NK-92 (cell line): ENCODE measurements at regions not wholly inside any gene's neighbourhood (a gene's known extent, or its start where the extent isn't known, plus 50 kb on each side); places are given as distances from the start of the nearest gene placed in this dataset.

ENCODE experiments used
- DNase-seq: peaks from one replicate; lab custom pipeline; 2025; ENCODE audit not compliant: unreplicated experiment; lab: John Stamatoyannopoulos, UW

DNA sequence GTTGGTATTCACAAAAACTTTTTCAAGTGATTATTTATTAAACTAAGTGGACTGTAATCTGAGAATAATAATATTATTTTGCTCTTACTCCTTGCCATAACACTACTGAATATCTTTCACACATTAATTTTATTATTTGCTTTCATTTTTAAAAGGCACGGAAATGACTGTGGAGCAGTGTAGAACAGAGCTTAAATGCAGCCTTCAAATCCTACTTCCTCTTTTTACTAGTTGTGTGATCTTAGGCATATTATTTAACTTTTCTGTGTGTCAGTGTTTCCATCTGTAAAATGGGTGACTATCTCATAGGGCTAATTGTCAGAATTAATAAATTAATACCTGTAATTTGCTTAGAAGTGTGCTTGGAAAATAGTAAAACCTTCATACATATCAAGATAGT, 55.5 kb upstream of the SLC8A1 start:
- DNase-seq: no peak

DNA sequence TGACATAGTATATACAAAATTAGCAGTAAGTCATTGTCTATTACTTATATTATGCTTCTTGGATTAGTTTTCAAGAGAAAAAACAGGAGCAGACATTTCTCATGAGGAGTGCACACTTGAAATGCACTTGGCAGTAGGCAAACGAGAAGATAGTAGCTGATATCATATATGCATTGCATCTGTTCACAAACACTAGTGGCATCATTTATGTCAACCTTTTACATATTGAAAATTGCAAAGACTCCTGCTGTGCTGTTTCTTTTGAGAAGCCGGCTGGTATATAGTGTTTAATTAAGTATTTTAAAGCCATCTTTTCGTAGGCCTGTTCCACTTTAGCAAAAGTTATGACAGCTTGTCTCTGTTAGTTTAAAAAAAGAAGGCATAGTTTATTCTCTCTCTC, 58.4 kb upstream of the SLC8A1 start:
- DNase-seq: no peak

DNA sequence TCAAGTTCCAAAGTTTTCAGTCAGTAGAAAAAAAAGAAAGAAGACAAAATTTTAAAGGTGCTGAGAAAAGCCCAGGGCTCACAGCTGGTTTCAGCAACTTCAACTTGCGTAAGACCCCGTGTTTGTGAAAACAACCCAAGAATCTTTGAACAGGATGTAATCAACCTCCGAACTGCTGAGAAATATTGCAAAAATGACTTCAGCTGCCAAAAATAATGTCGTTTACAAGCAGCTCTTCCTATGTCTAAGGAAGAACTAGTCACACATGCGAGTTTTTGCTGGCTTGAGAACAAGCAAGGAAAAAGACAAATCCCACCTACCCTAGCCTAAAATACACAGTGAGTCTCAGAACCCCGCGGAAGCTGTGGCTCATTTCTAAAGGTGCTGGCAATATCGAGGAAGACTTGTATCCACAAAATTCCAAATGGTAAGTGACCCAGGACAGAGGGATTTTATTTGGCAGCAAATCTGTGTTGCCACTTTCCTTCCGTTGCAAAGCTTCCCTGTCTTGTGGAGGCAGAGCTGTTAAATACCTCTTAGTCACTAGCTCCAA, 59.8 kb upstream of the SLC8A1 start:
- no peak for DNase-seq

DNA sequence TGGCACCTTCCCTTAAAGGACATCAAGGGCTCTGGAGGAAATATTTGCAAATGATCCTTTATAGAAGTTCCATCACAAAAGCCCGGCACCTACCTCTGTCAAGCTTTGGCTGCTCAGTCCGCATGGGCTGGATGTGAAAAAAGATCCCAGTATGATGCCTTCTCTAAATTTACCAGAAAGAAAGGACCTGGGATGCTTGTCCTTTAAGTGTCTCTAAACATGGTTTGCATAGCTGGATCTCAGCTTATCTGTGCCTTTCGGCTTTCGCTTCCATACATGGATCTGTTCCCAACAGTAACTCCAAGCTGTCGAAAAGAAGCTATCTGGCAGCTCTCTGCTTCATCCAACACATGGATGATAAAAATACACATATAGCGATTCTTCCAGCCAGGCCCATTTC, 60.4 kb upstream of the SLC8A1 start:
- no peak for DNase-seq

DNA sequence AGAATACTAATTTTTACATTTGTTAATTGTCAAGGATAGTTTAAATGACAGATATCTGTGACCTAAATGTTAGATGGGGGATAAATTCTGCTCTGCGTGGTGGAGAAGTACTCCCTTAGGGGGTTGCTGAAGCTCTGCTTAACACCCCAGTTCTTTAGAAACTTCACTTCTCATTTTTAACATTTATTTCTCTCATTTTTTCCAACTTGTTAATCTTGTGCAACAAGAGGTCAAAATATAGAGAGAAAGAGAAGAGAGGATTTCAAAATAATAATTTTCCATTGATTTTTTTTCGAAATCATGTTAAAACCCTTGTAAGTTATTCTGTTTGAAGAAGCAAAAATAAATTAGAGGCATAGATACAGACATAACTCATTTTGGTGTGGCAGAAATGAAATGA, 61.3 kb upstream of the SLC8A1 start:
- DNase-seq: no peak

DNA sequence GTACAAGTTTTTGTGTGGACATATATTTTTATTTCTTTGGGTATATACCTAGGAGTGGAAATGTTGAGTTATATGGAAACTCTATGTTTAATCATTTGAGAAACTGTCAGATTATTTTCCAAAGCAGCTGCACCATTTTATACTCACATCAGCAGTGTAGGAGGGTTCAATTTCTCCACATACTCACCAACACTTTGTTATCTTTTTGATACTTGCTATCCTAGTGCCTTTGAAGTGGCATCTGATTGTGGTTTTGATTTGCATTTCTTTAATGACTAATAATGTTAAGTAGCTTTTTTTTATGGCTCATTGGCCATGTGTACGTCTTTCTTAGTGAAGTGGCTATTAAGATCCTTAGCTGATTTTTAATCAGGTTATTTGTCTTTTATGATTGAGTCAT, 64.7 kb upstream of the SLC8A1 start:
- DNase-seq: no peak

DNA sequence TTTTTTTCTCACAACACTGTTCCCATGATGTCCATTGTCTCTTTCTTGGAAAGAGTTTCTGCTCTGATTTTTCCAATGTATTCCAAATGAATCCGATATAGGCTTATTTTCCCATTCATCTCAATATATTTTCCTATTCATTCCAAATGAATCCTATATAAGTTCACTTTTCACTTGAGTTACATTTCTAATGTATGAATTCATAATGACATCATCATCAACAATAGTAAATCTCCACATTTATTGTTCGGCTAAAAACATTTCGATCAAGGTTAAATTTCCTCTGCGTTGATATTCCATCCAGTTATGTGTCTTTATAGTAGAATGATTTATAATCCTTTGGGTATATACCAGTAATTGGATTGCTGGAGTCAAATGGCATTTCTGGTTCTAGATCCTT, 76.7 kb upstream of the SLC8A1 start:
- DNase-seq: no peak

DNA sequence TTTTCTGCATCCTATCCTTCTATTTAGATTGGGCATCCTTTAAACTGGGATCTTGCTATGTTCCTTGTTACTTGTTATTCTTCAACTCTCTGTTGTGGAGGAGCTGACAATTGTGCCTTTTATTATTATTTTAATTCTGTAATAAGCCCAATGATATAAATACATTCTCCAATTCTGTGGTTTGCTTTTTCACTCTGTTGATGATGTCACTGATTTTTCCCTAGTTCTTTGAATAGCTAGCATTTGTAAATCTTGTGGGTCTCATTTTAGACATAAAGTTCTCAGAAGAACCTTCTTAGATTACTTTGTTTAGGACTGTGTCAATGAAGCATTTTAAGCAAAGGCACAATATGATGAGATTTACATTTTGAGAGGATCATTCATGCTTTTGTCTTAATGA, 79.5 kb upstream of the SLC8A1 start:
- no peak for DNase-seq

DNA sequence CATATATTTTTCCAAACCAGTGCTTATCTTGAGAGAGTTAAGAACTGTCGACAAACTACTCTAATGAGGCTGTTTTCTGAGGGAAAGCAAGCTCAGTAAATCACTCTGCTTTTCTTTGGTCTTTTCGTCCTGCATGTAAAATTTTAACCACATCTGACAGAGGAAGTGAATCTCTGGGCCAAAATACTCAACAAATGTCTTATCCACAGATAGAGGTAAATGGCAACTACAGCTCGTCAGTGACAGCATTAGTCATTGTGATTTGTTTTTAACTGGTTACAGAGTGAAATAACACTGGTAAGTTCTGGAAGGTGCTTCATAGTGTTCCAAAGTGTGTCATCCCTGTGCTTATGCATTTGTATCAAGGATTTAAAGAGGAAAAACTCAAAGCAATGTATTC, 82.6 kb upstream of the SLC8A1 start:
- DNase-seq: no peak

DNA sequence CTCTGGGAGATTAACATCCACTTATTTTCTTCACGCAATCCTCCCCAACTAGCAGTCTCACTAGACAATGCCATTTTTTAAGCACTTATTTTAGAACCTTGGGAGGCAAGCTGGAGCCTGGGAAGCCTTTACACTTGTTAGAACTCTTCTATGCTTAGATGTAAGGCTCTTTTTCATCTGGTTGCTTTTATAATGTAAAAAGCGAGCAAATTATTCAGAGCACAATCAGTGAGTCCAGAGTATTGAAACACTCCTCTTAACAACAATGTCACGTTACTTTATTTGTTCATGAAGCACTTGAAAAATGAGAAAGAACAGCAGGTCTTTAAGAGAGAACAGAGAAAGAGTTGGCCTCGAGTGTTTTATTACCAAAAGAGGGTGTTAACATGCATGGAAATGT, 84.1 kb upstream of the SLC8A1 start:
- no peak for DNase-seq

DNA sequence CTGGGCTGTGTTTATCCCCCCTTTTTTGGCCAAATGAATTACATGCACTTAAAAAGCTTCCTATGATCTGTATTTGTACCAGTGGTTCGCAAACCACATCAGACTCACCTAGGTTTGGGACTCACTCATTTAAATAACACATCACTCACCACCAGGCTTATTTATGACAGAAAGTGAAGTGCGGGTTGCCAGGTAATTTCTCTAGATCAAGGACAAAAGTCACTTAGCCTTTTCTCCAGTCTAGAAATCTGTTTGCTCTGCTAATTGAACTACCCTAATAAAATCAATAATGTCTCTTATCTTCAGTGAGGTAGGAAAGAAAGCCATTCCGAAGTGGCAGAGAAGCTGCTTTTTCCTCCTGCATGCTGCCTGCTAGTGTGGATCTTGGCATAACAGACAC, 88.1 kb upstream of the SLC8A1 start:
- no peak for DNase-seq

DNA sequence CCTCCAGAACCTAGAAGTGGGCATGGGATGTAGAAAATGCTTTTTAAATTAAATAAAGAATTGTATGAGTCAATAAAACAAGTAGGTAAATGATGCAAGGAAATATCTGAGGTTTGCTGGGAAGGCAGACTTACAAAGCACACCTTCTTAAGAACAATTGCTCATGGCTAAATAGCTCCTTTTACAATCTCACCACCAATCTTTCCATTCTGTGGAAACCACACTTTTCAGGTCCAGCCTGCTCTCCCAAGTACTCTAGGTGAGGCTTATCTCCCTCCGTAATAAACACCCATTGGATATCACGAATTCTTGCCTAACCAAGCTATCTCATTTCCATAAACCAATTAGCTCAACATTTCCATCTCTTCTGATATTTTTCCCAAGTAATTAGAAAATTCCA, 91.5 kb upstream of the SLC8A1 start:
- no peak for DNase-seq

DNA sequence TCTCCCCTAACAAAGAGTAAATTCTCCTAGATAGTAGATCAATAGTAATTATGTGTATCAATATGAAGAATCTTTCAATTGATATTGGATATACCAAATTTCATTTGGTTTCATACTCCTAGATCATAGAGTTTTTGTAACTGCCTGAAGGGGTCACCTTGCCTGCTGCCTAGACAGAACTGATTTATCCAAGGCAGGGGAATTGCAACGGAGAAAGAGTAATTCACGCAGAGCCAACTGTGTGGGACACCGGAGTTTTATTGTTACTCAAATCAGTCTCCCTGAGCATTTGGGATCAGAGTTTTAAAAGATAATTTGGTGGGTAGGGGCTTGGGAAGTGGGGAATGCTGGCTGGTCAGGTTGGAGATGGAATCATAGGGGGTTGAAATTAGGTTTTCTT, 92.2 kb upstream of the SLC8A1 start:
- DNase-seq: no peak

DNA sequence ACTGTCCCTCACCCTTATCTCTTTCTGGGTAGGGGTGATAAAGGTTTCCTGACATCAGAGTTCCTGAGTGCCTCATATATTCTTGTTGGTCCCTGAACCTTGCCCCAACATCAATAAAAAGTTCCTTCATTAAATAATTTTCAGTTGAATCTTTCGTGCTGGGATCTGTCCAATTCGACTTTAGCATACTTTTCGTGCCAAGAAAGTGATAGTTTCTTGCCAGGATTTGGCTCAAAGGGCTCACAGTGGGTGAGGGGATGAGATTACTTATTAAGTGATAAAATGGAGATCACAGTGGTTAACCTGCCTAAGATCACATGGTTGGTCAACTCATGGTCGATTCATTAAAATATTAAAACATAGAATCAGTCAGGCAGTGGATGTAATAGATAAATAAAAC, 93.8 kb upstream of the SLC8A1 start:
- no peak for DNase-seq

DNA sequence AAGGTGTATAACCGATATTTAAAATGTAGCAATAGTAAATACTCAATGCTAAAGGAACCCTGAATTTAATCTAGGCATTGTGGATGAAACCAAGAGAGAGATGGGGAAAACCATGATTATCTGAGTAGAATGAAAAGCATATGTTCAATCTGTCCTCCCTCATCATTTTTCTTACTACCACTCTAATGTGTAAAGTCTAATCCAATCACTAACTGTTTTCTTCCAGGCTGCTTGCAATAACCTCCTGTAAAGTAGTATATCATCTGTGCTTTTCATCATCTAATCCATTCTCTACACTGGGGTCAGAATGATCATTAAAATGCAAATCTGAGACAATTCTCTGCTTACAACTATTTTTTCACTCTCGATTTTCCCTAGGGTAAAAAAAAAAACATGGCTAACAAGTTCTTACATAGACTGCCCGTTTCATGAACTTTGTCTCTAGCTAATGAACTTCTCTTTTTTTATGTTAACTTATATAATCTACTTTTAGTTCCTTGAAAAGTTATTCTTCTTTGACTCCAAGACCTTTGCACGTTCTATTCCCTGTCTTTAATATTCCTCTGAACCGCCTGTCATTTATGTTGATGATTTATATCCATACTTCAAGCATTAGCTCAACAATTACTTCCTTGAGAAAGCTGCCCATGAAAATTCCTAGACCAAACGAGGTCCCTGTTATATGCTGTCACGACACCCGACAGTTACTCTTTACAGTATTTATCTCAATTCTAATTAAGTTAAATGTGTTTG, 94.7 kb upstream of the SLC8A1 start:
- DNase-seq: no peak

DNA sequence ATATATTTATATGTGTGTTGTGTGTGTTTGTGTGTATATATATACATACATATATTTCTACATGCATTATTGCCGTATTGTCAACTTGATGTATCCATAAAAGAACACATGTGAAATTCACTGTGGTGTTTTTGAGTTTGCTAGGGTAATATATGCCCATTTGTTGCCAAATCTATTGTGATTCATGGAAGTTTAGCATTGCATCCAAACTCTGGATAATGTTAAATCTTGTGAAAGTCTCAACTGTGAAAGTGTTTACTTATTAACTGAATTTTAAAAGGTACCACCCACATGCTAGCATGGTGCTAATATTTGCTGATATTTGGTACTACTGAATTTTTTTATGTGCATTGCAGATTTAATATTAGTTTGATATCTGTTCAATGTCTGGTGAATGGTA, 96.6 kb upstream of the SLC8A1 start:
- DNase-seq: no peak

DNA sequence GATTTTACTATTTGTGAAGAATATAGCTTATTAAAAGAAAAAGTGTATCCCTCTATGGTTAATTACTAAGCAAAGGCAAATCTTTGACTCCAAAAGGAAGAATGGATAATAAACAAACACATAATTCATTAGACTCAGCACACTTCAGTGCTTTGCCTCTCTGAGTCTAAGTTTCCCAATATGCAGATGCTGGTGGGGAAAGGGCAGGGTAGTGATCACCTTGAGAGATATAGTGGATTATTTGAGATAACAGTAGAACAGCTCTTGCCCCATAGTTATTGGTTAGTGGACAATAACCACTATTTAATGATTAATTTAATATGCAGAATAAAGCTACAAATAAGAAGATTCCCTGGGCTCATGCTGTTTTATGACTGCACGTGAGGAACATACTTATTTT, 98.2 kb upstream of the SLC8A1 start:
- no peak for DNase-seq

DNA sequence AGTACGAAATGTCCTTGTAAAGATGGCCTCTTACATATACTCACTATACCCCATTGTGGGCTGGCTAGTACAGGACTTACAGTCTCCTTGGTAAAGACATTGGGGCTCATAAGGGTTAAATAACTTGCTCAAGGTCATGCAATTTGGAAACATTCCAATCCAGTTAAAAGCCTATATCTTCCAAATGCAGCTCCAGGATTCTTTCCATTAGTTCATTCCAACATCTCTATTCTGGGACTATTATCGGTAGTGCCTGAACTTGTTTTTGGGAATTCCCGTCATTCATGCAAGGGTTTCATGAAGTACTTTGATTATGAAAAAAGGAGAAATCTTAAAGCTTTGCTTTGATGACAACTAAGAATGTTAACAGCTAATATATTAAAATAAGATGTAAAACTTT, 99.2 kb upstream of the SLC8A1 start:
- no peak for DNase-seq

DNA sequence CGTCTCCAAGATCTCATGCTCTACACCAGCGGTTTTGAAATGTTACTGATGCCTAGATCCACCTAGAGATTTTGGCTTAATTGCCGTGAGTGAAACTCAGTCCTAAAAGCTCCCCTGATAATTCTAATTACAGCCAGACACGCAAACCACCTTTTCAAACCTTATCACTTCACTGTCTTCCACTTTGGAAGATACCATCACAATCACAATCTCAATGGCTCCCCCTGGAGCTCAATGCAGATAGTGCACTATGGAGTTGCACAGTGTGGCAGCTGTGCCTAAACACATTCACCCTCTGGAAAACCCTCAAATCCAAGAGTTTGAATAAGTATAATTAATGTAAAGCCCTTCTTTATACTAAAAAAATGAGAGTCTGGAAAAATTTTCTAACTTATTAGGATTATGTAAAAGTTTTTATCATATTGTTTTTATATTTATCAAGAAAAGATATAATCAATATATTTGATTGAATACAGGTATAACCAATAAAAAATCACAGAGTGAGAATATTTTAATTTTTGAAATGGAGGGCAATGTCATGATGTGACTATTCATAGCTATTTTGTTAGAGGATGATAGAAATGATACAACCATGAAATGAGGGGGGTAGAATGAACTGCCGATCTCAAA, 102.9 kb upstream of the SLC8A1 start:
- DNase-seq: no peak

DNA sequence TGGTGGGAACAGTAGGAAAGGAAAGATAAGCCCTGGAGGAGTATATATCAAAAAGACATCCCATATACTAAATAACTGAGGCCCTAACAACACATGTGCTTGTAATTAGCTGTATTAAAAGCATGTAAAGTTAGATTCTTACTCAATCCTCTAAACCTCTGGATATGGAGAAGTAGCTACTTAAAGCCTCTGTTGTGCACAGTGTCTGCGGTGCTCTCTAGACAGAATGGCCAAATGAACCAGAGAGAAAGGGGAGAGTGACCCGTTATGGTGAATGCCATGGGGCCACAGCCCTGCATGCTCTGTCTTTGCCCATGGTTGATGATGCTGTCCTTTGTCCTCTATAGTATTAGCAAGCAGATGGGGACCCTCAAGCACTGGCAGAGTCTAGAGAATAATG, 104.4 kb upstream of the SLC8A1 start:
- no peak for DNase-seq

DNA sequence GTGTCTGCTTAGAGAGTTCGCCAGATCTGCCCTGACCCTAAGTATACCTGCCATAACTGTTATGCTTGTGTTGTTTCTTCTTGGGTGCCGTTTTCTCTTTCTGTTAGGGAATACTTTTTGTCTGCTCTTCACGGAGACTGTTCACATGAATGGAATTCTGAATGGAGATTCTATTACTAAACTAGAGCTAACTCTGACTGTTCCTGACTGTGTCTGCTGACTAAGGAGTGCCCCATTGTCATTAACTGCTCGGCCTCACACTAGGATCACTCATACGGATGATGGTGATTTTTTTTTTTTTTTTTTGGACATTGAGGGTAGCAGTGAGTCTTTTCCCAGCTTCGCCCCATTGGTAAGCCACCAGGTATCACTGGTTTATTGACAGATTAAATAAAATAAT, 104.8 kb upstream of the SLC8A1 start:
- no peak for DNase-seq

DNA sequence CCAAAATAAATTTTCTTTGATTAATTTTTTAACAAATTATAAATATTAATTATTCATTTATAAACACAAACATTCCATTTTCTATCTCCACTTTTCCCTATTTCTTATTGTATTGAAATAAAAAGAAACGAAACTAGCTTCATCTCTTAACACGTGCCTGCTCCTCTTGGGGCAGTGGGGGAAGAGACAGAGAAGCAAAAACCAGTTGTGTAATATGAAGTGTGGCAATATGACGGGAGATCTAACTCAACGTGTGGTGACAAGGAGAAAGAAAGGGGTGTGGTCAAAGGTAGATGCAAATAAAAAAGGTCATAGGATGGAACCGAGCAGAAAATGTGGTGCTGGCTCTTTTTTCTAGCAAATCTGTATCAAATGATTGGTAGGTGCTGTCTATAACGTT, 106.9 kb upstream of the SLC8A1 start:
- no peak for DNase-seq

DNA sequence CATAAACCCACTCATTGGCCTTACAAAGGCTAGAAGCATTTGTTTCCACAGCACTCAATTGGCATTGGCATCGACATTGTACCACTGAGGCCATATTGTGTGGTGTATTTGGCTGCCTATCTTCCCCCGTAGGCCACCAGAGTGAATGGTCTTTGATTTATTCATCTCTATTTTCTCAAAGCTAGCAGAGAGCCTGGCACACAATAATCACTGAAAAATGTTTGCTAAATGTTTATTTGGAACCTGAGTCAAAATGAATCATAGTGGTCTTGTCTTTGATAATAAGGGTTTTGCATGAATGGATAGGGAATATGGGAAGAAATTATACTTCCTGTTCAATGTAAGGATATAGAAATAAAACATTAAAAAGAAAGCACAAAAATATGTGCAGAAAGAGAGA, 107.3 kb upstream of the SLC8A1 start:
- no peak for DNase-seq
